GM18868 (cell line): ENCODE measurements at regions not wholly inside any gene's neighbourhood (a gene's known extent, or its start where the extent isn't known, plus 50 kb on each side); places are given as distances from the start of the nearest gene placed in this dataset.

Experiments used
- ATAC-seq: cut with Tn5 transposase; IDR thresholded peaks from one replicate; pipeline ENCODE4 v1.9.1; 2021; ENCODE audit warnings: mild to moderate bottlenecking, moderate library complexity; ENCODE audit not compliant: unreplicated experiment

- no peak for ATAC-seq
Observed at GRCh38 chr10:5305374-5305773, 59.4 kb upstream of the UCN3 start.

GRCh38 chr10:5310914-5311313, 53.9 kb upstream of the UCN3 start:
- ATAC-seq, result no peak

GRCh38 chr10:5311617-5312016, 53.1 kb upstream of the UCN3 start:
- ATAC-seq, result no peak

- no peak for ATAC-seq
Observed at GRCh38 chr10:5314840-5315239, 49.9 kb upstream of the UCN3 start.
